ENCODE measurements at regions not wholly inside any gene's neighbourhood (a gene's known extent, or its start where the extent isn't known, plus 50 kb on each side); places are given as distances from the start of the nearest gene placed in this dataset.

GRCh38 chr9:31554941-31555340 is 829.5 kb upstream of the ACO1 start:
- no peaks in the 10 kb centered on the region for H3K4me1 Mint-ChIP-seq
- Histone ChIP-seq H2BK120ac (ENCODE audit: low read depth, low read length, poor library complexity, severe bottlenecking) (no peak overlapping the region), H3K23ac (ENCODE audit: insufficient read length, low read depth, low read length) (no peak overlapping the region), H2BK12ac (ENCODE audit: insufficient read length, low read depth, low read length) (no peak overlapping the region), H2AK5ac (ENCODE audit: insufficient read length, low read length) (no peak overlapping the region), H4K20me1 (ENCODE audit: control insufficient read depth, insufficient read depth, insufficient read length) (no peaks in the 10 kb centered on the region), H3T11ph (ENCODE audit: low read length) (no peak overlapping the region), H3K27ac (ENCODE audit: insufficient read length, low read depth, low read length) (no peak overlapping the region), H3K9me3 (ENCODE audit: control insufficient read depth, low read depth, low read length) (no peaks in the 10 kb centered on the region), H4K8ac (replicated peaks; ENCODE audit: insufficient read length, low read depth, low read length) (no peak overlapping the region), H2AFZ (ENCODE audit: low read length) (no peak overlapping the region), H3K56ac (ENCODE audit: insufficient read length, low read depth, low read length) (no peak overlapping the region), H4K91ac (ENCODE audit: insufficient read length, low read depth, low read length) (no peak overlapping the region), H2BK20ac (ENCODE audit: low read depth, low read length, poor library complexity, severe bottlenecking) (no peak overlapping the region), H2BK5ac (ENCODE audit: insufficient read length, low read length) (no peak overlapping the region), H3K79me1 (ENCODE audit: insufficient read depth, low read depth, low read length, poor library complexity, severe bottlenecking) (no peaks in the 10 kb centered on the region), H3K9ac (ENCODE audit: extremely low read depth, insufficient read length, low read length) (no peak overlapping the region), H3K18ac (ENCODE audit: insufficient read length, low read depth, low read length) (no peak overlapping the region), H3K14ac (ENCODE audit: insufficient read depth, low read length) (no peak overlapping the region), H4K5ac (ENCODE audit: insufficient read length, low read depth, low read length) (no peak overlapping the region), H3K27me3 (ENCODE audit: insufficient read depth, low read length) (no peaks in the 10 kb centered on the region), H3K4me1 (ENCODE audit: insufficient read depth, low read length) (no peaks in the 10 kb centered on the region), H3K79me2 (ENCODE audit: insufficient read depth, low read length) (no peaks in the 10 kb centered on the region), H3K23me2 (ENCODE audit: insufficient read length, low read depth, low read length, poor library complexity, severe bottlenecking) (no peaks in the 10 kb centered on the region), H3K4ac (ENCODE audit: low read depth, low read length) (no peak overlapping the region), H3K4me2 (ENCODE audit: insufficient read depth, insufficient read length, low read length) (no peak overlapping the region), H2BK15ac (ENCODE audit: low read depth, low read length) (no peak overlapping the region)
- DNase-seq: no peak
- H3K27me3 Mint-ChIP-seq (ENCODE audit: low read depth): no peaks in the 10 kb centered on the region
- TF ChIP-seq CTCF (conservative IDR thresholded peaks at IDR 0.05): no peak
- H3K27ac Mint-ChIP-seq: no peak overlapping the region
- WGBS (ENCODE audit: extremely low coverage, insufficient read length, low lambda C conversion rate): no CpG with 5 or more reads among the region's 2 CpGs
- no peaks in the 10 kb centered on the region; a peak in 1 of 7 replicates for H3K36me3 Mint-ChIP-seq (ENCODE audit: insufficient read depth in 1 of 3, low read depth in 3 of 3)
- H3K4me3 Mint-ChIP-seq: no peak overlapping the region
- no peaks in the 10 kb centered on the region for H3K9me3 Mint-ChIP-seq

Data from H9 (cell line).